ENCODE measurements at regions not wholly inside any gene's neighbourhood (a gene's known extent, or its start where the extent isn't known, plus 50 kb on each side); places are given as distances from the start of the nearest gene placed in this dataset.

GRCh38 chr3:159892171-159892795, 96.4 kb upstream of the IL12A start:
- no peak for TF ChIP-seq CTCF (IDR thresholded peaks at IDR 0.05; ENCODE audit: poor library complexity)
- TF ChIP-seq EZH2 (IDR thresholded peaks at IDR 0.05; ENCODE audit: borderline replicate concordance): no peak

Data from hepatocyte (in vitro differentiated cells).